IMR-90 (cell line): ENCODE measurements at regions not wholly inside any gene's neighbourhood (a gene's known extent, or its start where the extent isn't known, plus 50 kb on each side); places are given as distances from the start of the nearest gene placed in this dataset.

Source experiments
- ATAC-seq: fragments of 200-7000 bp; cut with Tn5 transposase; 2 replicates; pipeline ENCODE4 v1.9.1; 2020; ENCODE audit warnings: low read depth, mild to moderate bottlenecking, moderate library complexity
- BruUV-seq: library from RNA; stranded (reverse); fragments of 400-500 nt; replicated peaks from 2 replicates; lab custom pipeline; 2021; lab: Mats Ljungman, UMichigan
- CTCF ChIA-PET: fragments of 300-600 bp; formaldehyde crosslinking; extraction: SDS; loops from one replicate; lab custom pipeline; 2021; ENCODE audit warnings: antibody characterized with exemption; lab: Yijun Ruan, JAX
- POLR2A ChIA-PET: fragments of 300-600 bp; sonication (Branson Sonifier 250); formaldehyde crosslinking; loops from one replicate; lab custom pipeline; 2022; ENCODE audit warnings: antibody characterized with exemption; ENCODE audit not compliant: unreplicated experiment; lab: Charles Lee
- DNase-seq: peaks from one replicate; pipeline ENCODE4 v3.0.0; 2013
- H2AFZ ChIP-seq: replicated peaks from 2 replicates; pipeline ENCODE3; 2013; ENCODE audit warnings: low read length, mild to moderate bottlenecking; ENCODE audit not compliant: poor library complexity
- H2AK5ac ChIP-seq: 2 replicates; pipeline ENCODE4 v1.6.1; 2013; ENCODE audit warnings: low read depth, low read length, inconsistent platforms
- H2AK9ac ChIP-seq: replicated peaks from 2 replicates; pipeline ENCODE3; 2013; ENCODE audit warnings: mild to moderate bottlenecking, low read depth, low read length, moderate library complexity; ENCODE audit not compliant: poor library complexity
- H2BK120ac ChIP-seq: 2 replicates; pipeline ENCODE4 v1.6.1; 2013; ENCODE audit warnings: low read depth, low read length, inconsistent platforms
- H2BK15ac ChIP-seq: 3 replicates; pipeline ENCODE4 v1.6.1; 2013; ENCODE audit warnings: low read depth, low read length, inconsistent platforms
- H2BK20ac ChIP-seq: 2 replicates; pipeline ENCODE4 v1.6.1; 2013; ENCODE audit warnings: low read depth, mild to moderate bottlenecking, inconsistent platforms, low read length, moderate library complexity
- H2BK5ac ChIP-seq: 2 replicates; pipeline ENCODE4 v1.6.1; 2013; ENCODE audit warnings: mild to moderate bottlenecking, low read depth, low read length, inconsistent platforms; ENCODE audit not compliant: poor library complexity, severe bottlenecking
- H3K14ac ChIP-seq: replicated peaks from 2 replicates; pipeline ENCODE4 v1.6.1; 2013; ENCODE audit warnings: low read depth, low read length, inconsistent platforms
- H3K18ac ChIP-seq: 2 replicates; pipeline ENCODE4 v1.6.1; 2013; ENCODE audit warnings: low read depth, low read length, control low read depth
- H3K23ac ChIP-seq: 2 replicates; pipeline ENCODE4 v1.6.1; 2013; ENCODE audit warnings: low read depth, low read length, inconsistent platforms
- H3K27ac ChIP-seq: 2 replicates; pipeline ENCODE4 v1.5.1; 2013; ENCODE audit warnings: mild to moderate bottlenecking, control low read depth, low read length; ENCODE audit not compliant: insufficient read depth
- H3K27me3 ChIP-seq: 2 replicates; pipeline ENCODE4 v1.6.1; 2013; ENCODE audit warnings: low read length; ENCODE audit not compliant: control insufficient read depth, insufficient read depth
- H3K36me3 ChIP-seq: 2 replicates; pipeline ENCODE4 v1.6.1; 2013; ENCODE audit warnings: low read length, mixed read lengths; ENCODE audit not compliant: control insufficient read depth, insufficient read depth
- H3K4ac ChIP-seq: 2 replicates; pipeline ENCODE4 v1.6.1; 2013; ENCODE audit warnings: low read depth, low read length, inconsistent platforms
- H3K4me1 ChIP-seq: 2 replicates; pipeline ENCODE4 v1.6.1; 2013; ENCODE audit warnings: low read length, mixed read lengths; ENCODE audit not compliant: control insufficient read depth, insufficient read depth
- H3K4me2 ChIP-seq: 2 replicates; pipeline ENCODE4 v1.6.1; 2013; ENCODE audit warnings: low read depth, mild to moderate bottlenecking, control low read depth, low read length, moderate library complexity
- H3K4me3 ChIP-seq: 2 replicates; pipeline ENCODE4 v1.5.1; 2013; ENCODE audit warnings: low read depth, mild to moderate bottlenecking, control low read depth, low read length, moderate library complexity; ENCODE audit not compliant: insufficient read depth
- H3K56ac ChIP-seq: 2 replicates; pipeline ENCODE4 v1.6.1; 2013; ENCODE audit warnings: low read length, inconsistent platforms; ENCODE audit not compliant: insufficient read depth; ENCODE audit errors: extremely low read depth
- H3K79me1 ChIP-seq, 2 experiments: 2 replicates each; pipeline ENCODE4 v1.6.1; 2013; ENCODE audit warnings: low read length in 2 of 2, inconsistent platforms in 1 of 2, low read depth in 1 of 2
- H3K9ac ChIP-seq: 2 replicates; pipeline ENCODE4 v1.6.1; 2013; ENCODE audit warnings: low read depth, low read length, control low read depth
- H3K9me1 ChIP-seq: 2 replicates; pipeline ENCODE4 v1.6.1; 2013; ENCODE audit warnings: low read length, inconsistent platforms; ENCODE audit not compliant: insufficient read depth
- H3K9me3 ChIP-seq: 2 replicates; pipeline ENCODE4 v1.6.1; 2013; ENCODE audit warnings: low read length; ENCODE audit not compliant: control insufficient read depth, insufficient read depth
- H4K20me1 ChIP-seq: 2 replicates; pipeline ENCODE4 v1.6.1; 2013; ENCODE audit warnings: low read length, inconsistent platforms; ENCODE audit not compliant: insufficient read depth
- H4K5ac ChIP-seq: 2 replicates; pipeline ENCODE4 v1.6.1; 2013; ENCODE audit warnings: mild to moderate bottlenecking, low read depth, low read length, control low read depth
- H4K8ac ChIP-seq, 2 experiments: 2 replicates each; pipeline ENCODE4 v1.6.1; 2013; ENCODE audit warnings: low read depth in 2 of 2, low read length in 2 of 2, control low read depth in 1 of 2, inconsistent platforms in 1 of 2
- H4K91ac ChIP-seq: 2 replicates; pipeline ENCODE4 v1.6.1; 2013; ENCODE audit warnings: low read depth, low read length, inconsistent platforms; ENCODE audit not compliant: insufficient read depth
- BHLHE40 ChIP-seq: fragments of 150-350 bp; IDR thresholded peaks from 2 replicates; pipeline ENCODE4 v1.6.1; 2016; ENCODE audit warnings: mild to moderate bottlenecking, low read depth, low read length
- CHD1 ChIP-seq: IDR thresholded peaks from 2 replicates; pipeline ENCODE4 v1.6.1; 2012; ENCODE audit warnings: low read depth, low read length, improper control_type of control experiment
- ELK1 ChIP-seq: fragments of 150-350 bp; IDR thresholded peaks from 2 replicates; pipeline ENCODE4 v1.6.1; 2016; ENCODE audit warnings: low read depth, mild to moderate bottlenecking, low read length, moderate library complexity, borderline replicate concordance
- FOS ChIP-seq: fragments of 150-350 bp; IDR thresholded peaks from 2 replicates; pipeline ENCODE4 v1.6.1; 2016; ENCODE audit warnings: low read depth, low read length
- MAFK ChIP-seq: IDR thresholded peaks from 2 replicates; pipeline ENCODE4 v1.6.1; 2012; ENCODE audit warnings: low read depth, low read length, improper control_type of control experiment
- MXI1 ChIP-seq: IDR thresholded peaks from 2 replicates; pipeline ENCODE4 v1.6.1; 2012; ENCODE audit warnings: low read depth, mild to moderate bottlenecking, low read length, moderate library complexity, borderline replicate concordance
- NFE2L2 ChIP-seq: fragments of 150-350 bp; IDR thresholded peaks from 2 replicates; pipeline ENCODE4 v1.6.1; 2016; ENCODE audit warnings: low read depth, mild to moderate bottlenecking, low read length
- POLR2A ChIP-seq: IDR thresholded peaks from 2 replicates; pipeline ENCODE4 v1.6.1; 2012; ENCODE audit warnings: mild to moderate bottlenecking, low read depth, low read length
- RCOR1 ChIP-seq: IDR thresholded peaks from 2 replicates; pipeline ENCODE4 v1.6.1; 2012; ENCODE audit warnings: mild to moderate bottlenecking, low read length, improper control_type of control experiment; ENCODE audit not compliant: insufficient replicate concordance
- USF2 ChIP-seq: fragments of 150-350 bp; IDR thresholded peaks from 2 replicates; pipeline ENCODE4 v1.6.1; 2017; ENCODE audit warnings: mild to moderate bottlenecking, antibody characterized with exemption, low read length, low read depth
- WGBS, 2 experiments: methylation state at CpG; one replicate each; pipeline versions ENCODE4 v1.1.5 to v1.1.7; 2013; ENCODE audit warnings: missing lambda C conversion rate in 2 of 2; ENCODE audit not compliant: insufficient read length in 1 of 2; ENCODE audit errors: extremely low coverage in 2 of 2; 5-methylcytosine and 5-hydroxymethylcytosine counted together
- dilution Hi-C: fragments of 300-500 bp; cut with HindIII; formaldehyde crosslinking; loops from one replicate; pipeline ENCODE4 v1.14.3; 2018; ENCODE audit warnings: low sequenced_read_pairs; ENCODE audit not compliant: unreplicated experiment
- in situ Hi-C: fragments of 300-500 bp; cut with MboI; formaldehyde crosslinking; loops from 3 replicates; pipeline ENCODE4 v1.14.3; 2019; ENCODE audit warnings: low sequenced_read_pairs, inconsistent platforms, mixed read lengths
- intact Hi-C: fragments of 100-400 bp; cut with micrococcal nuclease; formaldehyde crosslinking; loops from 2 replicates; pipeline ENCODE4 v1.10.0; 2022
- TF ChIP-seq, protein P1 (sequence below): conservative IDR thresholded peaks from 2 replicates; pipeline ENCODE4 v1.5.1; 2012; ENCODE audit warnings: mild to moderate bottlenecking, low read depth, low read length, improper control_type of control experiment

- Histone ChIP-seq H2BK15ac (no peak overlapping the region), H3K27ac (no peak overlapping the region), H3K18ac (no peak overlapping the region), H3K4ac (no peak overlapping the region), H3K36me3 (no peaks in the 10 kb centered on the region), H4K8ac (no peak overlapping the region), H2AK9ac (no peak overlapping the region), H3K27me3 (no peaks in the 10 kb centered on the region), H3K9ac (no peak overlapping the region), H2BK120ac (no peak overlapping the region), H2BK20ac (no peak overlapping the region), H3K9me1 (no peaks in the 10 kb centered on the region), H3K4me2 (no peak overlapping the region), H2AK5ac (no peak overlapping the region), H2BK5ac (no peak overlapping the region), H3K9me3 (no peaks in the 10 kb centered on the region), H3K4me1 (no peaks in the 10 kb centered on the region), H4K5ac (no peak overlapping the region), H3K79me1 (no peaks in the 10 kb centered on the region), H3K56ac (no peak overlapping the region), H4K91ac (no peak overlapping the region), H3K14ac (no peak overlapping the region), H4K20me1 (no peaks in the 10 kb centered on the region), H3K23ac (no peak overlapping the region), H3K4me3 (no peak overlapping the region), H2AFZ (no peak overlapping the region)
- DNase-seq: no peak
- dilution Hi-C loops (no loop called here), intact Hi-C loops (no loop called here), in situ Hi-C loops (no loop called here)
- WGBS, 2 experiments: no CpG with 5 or more reads among the region's 2 CpGs
- no TSS peak for BruUV-seq
- no peak for ATAC-seq
- POLR2A ChIA-PET: no interaction called here
- CTCF ChIA-PET: no interaction called here
- no peak for TF ChIP-seq POLR2A
- TF ChIP-seq CHD1: no peak
- TF ChIP-seq, protein P1, sequence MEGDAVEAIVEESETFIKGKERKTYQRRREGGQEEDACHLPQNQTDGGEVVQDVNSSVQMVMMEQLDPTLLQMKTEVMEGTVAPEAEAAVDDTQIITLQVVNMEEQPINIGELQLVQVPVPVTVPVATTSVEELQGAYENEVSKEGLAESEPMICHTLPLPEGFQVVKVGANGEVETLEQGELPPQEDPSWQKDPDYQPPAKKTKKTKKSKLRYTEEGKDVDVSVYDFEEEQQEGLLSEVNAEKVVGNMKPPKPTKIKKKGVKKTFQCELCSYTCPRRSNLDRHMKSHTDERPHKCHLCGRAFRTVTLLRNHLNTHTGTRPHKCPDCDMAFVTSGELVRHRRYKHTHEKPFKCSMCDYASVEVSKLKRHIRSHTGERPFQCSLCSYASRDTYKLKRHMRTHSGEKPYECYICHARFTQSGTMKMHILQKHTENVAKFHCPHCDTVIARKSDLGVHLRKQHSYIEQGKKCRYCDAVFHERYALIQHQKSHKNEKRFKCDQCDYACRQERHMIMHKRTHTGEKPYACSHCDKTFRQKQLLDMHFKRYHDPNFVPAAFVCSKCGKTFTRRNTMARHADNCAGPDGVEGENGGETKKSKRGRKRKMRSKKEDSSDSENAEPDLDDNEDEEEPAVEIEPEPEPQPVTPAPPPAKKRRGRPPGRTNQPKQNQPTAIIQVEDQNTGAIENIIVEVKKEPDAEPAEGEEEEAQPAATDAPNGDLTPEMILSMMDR: no peak
- no peak for TF ChIP-seq RCOR1
- TF ChIP-seq USF2: no peak
- no peak for TF ChIP-seq MXI1
- TF ChIP-seq MAFK: no peak
- TF ChIP-seq FOS: no peak
- no peak for TF ChIP-seq NFE2L2
- no peak for TF ChIP-seq ELK1
- TF ChIP-seq BHLHE40: no peak
These were observed 136.9 kb downstream of the FAT3 start for GRCh38 chr11:92361551-92361950.
